HuH-7 (cell line): ENCODE measurements at regions not wholly inside any gene's neighbourhood (a gene's known extent, or its start where the extent isn't known, plus 50 kb on each side); places are given as distances from the start of the nearest gene placed in this dataset.
"Not testable (repeated sequence)": the region's sequence is repeated elsewhere in the genome, so short reads cannot be mapped to it uniquely, and the experiment has no call there.

ENCODE experiments used
- DNase-seq: peaks from one replicate; pipeline ENCODE4 v3.0.0; 2011; ENCODE audit warnings: low spot score

DNA sequence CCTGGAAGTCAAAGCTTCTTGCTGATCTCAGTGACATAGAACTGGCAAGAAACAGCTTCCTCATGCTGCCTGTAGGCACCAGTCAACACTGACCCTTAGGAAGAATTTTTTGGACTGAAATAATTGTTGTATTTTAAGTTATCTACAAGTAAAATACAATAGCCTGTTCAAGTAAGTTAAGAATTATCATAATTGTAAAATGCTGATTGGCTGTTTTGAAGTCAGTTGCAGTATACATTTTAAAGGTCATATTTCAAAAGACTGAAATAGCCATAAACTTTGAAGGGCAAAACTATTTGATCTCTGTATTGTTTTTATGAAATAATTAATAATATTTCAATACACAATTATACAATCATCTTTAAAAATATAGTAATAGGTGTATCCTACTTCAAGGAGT is 794.9 kb downstream of the MAT2B start:
- no peak for DNase-seq

- DNase-seq = no peak
Measured at GRCh38 chr5:164301136-164301535, 795.7 kb downstream of the MAT2B start.

GRCh38 chr5:164301708-164302107 is 796.3 kb downstream of the MAT2B start:
- no peak for DNase-seq

- no peak for DNase-seq
Measured at GRCh38 chr5:164302533-164303235, 797.3 kb downstream of the MAT2B start.

GRCh38 chr5:164303646-164304215 is 798.3 kb downstream of the MAT2B start:
- no peak for DNase-seq

- no peak for DNase-seq
Measured at GRCh38 chr5:164306662-164307061, 801.2 kb downstream of the MAT2B start.

- DNase-seq = no peak
Measured at GRCh38 chr5:164312801-164313200, 807.4 kb downstream of the MAT2B start.

GRCh38 chr5:164317676-164318075 is 812.3 kb downstream of the MAT2B start:
- no peak for DNase-seq

GRCh38 chr5:164319161-164319560 is 813.7 kb downstream of the MAT2B start:
- no peak for DNase-seq

DNA sequence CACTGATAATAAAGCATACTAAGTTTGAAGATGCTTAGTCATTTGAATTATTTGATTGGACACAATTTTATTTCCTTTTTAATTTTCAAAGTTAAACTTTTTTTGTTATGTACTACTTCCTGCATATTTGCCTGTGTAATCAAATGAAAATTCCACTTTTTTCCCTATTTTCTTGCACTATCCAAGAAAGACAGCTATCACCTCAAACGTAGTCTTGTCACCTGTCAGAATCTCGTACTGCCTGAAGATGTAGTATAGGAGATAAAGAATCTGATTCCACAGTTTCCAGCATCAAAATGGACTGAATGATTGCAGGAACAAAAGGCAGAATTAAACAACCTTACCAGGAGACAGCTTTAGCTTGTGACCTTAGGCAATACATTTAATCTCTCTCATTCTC is 818.8 kb downstream of the MAT2B start:
- DNase-seq = no peak

- no peak for DNase-seq
Measured at GRCh38 chr5:164326219-164326618, 820.8 kb downstream of the MAT2B start.

DNA sequence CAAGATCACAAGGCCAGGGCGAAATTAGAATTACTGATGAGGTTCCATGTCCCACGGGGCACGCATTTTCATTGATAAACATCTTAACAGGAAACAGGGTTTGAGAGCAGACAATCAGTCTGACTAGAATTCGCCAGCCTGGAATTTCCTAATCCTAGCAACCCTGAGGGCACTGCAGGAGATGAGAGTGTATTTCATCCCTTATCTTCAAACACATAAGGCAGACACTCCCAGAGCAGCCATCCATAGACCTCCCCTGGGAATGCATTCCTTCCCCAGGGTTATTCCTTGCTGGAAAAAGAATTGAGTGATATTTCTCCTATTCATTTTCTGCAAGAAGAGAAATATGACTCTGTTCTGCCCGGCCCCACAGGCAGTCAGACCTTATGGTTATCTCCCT is 821.7 kb downstream of the MAT2B start:
- DNase-seq = not testable (repeated sequence)

- no peak for DNase-seq
Measured at GRCh38 chr5:164332349-164333196, 827.2 kb downstream of the MAT2B start.

DNA sequence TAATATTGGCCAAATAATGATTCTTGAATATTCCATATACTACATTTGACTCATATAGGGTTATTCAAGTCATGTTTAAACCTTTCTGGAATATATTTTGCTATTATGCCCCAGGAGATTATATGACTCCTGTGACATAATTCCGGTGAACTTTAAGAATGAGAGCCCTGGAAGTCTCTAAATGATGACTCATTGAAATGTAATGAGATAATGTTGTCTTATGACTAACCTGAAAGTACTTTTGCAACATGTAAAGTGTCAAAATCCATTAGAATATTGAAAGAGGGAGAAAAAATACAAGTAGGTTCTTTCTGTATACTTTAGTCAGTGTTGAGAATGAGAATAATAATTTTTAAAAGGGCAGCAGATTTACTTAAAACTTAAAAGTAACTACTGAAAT is 830.4 kb downstream of the MAT2B start:
- no peak for DNase-seq

- DNase-seq = no peak
Measured at GRCh38 chr5:164336276-164336675, 830.9 kb downstream of the MAT2B start.

- no peak for DNase-seq
Measured at GRCh38 chr5:164336906-164337305, 831.5 kb downstream of the MAT2B start.

DNA sequence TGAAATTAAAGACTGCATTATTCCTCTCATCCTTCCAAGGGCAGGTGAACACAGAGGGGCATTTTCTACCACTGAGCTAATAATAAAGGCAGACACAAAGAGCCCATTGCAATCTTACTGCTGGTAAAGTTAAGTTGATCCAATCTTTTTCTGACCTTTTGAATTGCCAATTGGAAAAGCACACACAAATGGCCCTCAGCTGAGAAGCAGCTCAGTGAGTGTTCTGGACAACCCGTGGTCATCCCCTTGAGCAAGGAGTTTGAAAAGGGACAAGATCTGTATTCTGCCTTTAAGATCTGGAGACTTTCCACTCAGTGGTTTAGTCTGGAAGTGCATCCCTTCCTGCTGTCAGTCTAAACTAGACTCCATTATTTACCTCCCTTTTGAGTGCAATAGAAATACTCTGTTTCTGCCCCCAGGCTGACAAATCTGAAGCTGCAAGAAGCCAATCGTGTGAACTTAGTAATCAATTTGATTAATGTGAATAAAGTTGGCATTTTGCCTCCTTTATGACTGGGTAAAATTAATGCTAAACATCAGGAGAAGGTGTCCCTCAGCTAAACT is 835.7 kb downstream of the MAT2B start:
- DNase-seq = no peak

DNA sequence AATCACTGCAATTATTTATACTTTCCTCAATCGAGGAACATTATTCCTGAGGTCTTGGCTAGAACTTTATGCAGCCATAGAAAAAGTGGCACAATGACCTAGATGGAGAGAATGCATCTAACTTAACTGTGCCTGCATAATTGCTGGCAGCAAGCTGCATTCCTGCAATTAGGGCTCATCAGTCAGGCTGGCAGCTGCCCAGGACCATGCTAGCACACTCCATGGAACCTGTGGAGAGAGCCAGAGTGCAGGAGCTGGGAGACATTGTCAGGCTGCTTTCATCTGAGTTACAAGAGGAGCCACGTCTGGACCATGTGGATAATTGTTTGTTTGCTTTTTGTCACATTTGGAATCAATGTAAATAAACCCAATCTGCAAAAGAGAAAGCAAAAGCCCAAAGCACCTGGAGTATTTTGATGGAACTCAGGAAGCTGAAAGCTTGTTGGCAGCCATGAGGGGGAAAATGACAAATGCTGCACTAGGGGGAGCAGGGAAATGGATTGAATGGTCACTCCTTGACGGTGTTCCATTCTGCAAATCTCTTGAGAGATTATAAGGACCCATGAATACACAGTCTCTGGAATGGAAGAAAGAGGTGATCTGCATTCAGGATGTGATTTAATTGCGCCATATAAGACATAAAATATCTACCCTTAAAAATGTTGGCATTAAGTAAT is 839.9 kb downstream of the MAT2B start:
- DNase-seq = no peak

DNA sequence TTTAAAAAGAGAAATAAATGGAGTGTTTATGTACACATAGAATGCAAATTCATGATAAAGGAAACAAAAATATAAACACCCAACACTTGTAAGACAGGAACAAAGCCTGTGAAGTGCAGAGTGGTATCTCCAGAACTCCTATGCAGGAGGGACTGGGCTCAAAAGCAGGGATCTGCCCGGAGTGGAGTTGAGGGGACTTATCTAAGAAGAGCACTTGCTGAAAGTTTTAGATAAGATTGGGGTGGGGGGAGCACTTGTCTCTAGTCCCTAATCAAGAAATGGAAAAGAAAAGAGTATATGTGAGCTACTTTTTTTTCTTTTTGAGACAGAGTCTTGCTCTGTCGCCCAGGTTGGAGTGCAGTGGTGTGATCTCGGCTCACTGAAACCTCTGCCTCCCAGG is 840.4 kb downstream of the MAT2B start:
- DNase-seq = no peak

DNA sequence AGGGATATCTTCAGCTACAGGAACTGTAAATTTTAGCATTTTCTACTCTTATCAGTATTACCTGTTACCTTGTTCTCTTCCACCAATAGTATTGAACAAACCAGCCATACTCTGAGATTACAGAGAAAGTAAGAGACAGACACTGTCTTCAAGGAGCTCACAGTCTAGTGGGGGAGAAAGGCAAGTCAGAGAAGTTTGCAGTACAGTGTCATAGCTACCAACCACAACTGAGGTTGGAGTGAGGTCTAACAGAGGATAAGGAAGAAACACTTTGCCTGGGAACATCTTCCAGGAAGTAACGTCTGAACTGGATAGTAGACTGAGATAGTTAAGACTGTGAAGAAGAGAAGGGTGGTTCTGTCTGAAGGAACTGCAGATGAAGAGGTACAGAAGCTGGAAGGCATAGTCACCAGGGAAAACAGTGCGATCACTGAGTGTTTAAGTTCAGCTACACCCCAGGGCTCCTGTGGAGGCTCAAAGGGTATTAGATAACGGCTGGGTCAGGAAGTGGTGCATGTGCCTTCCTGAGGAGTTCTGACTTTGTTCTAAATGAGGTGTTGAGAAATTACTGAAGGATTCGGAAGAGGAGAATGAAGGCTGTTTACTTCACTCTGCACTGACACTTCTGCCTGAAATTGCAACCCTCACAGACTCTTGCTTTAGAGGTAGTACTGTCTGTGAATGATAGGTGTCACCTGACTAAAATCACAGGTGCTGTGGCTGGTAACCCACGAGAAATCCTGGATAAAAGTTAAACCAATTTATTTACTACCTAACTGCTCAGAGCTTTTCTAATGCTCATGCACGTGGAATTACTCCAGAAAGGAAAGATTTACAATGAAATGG is 841.6 kb downstream of the MAT2B start:
- DNase-seq = no peak

GRCh38 chr5:164350236-164350635 is 844.8 kb downstream of the MAT2B start:
- no peak for DNase-seq
